D721Med (cell line): ENCODE measurements at regions not wholly inside any gene's neighbourhood (a gene's known extent, or its start where the extent isn't known, plus 50 kb on each side); places are given as distances from the start of the nearest gene placed in this dataset.

Experiments used
- DNase-seq: peaks from one replicate; pipeline ENCODE4 v3.0.0; 2011; ENCODE audit warnings: low spot score; ENCODE audit not compliant: insufficient read length
- FAIRE-seq: peaks from 2 replicates; lab custom pipeline; 2011; peaks lifted over from hg19 to GRCh38; lab: Jason Lieb, UNC
- TF ChIP-seq, protein P1 (sequence below): IDR thresholded peaks from 2 replicates; pipeline ENCODE4 v1.5.1; 2012; ENCODE audit warnings: mild to moderate bottlenecking, control low read depth; ENCODE audit not compliant: insufficient read depth; ENCODE audit errors: missing control alignments

DNA sequence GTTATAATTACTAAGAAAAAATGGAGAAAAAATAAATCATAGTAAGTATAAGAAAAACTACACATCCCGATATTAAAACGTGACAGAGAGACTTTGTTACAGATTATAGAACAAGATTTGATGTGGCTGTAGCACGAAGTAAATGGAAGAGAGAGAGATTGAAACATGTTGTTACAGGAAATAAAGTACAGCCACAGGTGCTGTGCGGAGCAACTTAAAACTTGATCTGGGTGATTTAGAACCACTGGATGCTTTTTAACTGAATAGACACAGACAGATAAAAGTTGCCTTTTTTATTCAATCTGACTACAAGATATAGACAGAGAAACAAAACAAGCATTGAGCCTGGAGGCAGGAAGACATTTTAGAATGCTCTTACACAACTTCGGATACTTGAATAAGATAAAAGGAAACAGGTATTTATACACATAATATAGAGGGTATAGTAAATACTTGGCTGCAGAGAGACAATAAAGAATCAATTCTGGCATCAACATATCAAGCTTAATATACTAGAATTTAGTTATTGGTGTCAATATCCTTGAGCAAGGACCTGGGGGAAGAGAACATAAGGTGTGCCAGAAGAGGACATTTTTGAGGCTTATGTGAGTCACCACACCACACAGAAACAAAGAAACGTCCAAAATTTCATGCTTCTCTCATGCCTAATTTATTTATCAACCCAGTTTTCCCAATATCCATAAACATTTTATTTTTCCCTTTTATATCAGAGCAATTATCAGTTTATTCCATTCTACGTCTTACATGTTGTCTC, 548.5 kb downstream of the SLITRK1 start:
- DNase-seq (no peak), FAIRE-seq (no peak)
- TF ChIP-seq, protein P1, sequence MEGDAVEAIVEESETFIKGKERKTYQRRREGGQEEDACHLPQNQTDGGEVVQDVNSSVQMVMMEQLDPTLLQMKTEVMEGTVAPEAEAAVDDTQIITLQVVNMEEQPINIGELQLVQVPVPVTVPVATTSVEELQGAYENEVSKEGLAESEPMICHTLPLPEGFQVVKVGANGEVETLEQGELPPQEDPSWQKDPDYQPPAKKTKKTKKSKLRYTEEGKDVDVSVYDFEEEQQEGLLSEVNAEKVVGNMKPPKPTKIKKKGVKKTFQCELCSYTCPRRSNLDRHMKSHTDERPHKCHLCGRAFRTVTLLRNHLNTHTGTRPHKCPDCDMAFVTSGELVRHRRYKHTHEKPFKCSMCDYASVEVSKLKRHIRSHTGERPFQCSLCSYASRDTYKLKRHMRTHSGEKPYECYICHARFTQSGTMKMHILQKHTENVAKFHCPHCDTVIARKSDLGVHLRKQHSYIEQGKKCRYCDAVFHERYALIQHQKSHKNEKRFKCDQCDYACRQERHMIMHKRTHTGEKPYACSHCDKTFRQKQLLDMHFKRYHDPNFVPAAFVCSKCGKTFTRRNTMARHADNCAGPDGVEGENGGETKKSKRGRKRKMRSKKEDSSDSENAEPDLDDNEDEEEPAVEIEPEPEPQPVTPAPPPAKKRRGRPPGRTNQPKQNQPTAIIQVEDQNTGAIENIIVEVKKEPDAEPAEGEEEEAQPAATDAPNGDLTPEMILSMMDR = no peak

DNA sequence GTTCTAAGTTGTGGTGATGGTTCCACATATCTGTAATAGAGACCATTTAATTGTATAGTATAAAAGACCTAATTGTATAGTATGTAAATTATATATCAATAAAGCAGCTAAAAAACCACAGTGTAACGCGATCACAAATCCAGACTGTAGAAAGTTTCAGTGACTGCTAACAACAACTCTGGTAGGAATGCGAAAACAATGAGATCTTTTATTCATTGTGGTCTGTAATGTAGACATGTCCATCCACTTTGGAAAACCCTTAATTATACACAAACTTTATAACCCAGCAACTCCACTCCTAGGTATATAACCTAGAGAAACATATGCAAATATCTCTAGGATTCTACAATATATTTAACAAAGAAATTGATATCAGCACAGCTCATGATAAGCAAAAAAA, 549.5 kb downstream of the SLITRK1 start:
- FAIRE-seq (no peak), DNase-seq (no peak)
- TF ChIP-seq, protein P1 = no peak

DNA sequence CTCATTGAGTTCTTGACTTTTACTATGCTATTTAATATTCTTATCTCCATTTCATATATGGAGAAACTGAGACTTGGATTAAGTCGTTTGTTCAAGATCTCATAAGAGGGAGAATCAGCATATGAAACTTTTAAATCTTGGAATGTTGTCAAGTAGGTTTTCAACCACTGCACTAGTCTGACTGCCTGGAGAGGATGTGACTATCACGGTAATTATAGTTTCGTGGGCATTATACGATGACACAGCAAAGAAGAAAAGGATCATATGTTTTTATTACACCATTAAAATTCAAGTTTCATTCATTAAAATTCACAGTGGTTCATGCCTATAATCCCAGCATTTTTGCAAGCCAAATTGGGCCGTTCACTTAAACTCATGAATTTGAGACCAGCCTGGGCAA, 555.2 kb downstream of the SLITRK1 start:
- TF ChIP-seq, protein P1 = no peak
- FAIRE-seq (no peak), DNase-seq (no peak)

DNA sequence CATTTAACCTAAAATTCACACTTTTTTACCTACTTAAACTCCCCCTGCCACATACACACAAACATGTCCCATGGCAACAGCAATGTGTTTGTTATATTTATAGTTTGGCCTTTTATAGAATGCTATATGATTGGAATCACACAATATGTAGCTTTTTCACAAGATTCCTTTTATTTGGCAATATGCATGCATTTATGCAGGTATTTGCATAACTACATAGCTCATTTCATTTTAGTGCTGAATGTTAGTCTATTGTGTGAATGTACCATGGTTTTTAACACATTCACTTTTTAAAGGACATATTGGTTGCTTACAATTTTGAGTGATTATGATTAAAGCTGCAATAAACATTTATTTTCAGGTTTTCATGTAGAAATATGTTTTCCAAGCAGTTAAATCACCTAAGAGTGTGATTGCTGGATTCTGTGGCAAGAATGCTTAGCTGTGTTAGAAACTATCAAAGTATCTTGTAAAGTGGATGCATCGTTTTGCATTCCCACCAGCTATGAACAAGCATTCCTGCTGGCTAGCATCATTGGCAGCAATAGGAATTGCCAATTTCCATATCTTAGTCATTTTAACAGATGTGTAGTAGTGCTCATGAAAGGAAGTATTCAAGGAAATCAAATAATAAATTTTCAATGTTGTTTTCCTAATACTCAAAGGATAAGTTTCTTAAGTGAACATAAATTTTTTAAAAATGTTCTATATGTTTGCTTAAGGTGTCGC, 557.0 kb downstream of the SLITRK1 start:
- TF ChIP-seq, protein P1 = no peak
- no peak for DNase-seq

DNA sequence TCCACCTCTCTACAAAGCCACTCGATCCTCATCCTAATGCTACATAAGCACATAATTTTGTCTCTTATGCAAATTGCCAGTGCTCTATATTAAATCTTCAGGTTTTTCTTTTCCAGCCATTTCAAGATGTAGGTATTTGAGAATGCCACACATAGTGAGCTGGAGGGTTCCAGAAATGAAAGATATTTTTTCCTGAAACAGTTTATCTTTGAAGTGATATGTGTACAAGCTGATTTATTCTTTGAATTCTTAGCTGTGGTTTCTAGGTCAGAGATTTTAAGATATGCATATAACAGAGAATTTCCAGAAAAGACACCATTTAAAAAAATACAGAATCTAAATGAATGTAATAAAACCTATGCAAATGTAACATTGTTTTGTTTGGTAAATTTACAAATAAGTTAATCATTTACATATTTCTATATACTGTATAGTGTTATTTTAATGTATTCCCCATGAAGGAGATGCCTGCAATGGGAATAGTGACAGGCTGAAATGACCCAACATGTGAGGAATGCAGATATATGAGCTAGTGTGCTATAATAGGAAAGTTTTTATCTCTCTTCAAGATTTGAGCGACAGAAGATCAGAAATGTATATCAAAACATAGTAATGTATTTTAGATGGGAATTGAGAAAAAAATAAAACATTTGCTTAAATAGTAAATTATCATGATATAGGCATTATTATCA, 570.2 kb downstream of the SLITRK1 start:
- FAIRE-seq (peak; percentile 75), DNase-seq (no peak)
- TF ChIP-seq, protein P1 = no peak

More for the DNA sequence above, 557.0 kb downstream of the SLITRK1 start:
- FAIRE-seq = no peak

DNA sequence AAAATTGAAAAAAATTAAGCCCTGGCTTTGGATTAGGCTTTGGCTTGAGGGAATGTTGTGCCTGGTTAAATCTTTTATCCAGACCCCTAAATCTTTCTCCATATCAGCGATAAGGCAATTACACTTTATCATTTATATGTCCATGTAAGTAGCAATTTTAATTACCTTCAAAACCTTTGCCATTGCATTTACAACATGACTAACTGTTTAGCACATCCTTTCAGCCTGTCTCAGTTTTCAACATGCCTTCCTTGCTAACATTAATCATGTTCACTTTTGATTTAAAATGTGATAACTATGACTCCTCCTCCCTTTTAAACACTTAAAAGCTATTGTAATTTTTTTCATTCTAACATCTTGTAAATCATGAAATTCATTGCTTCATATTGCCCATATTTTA, 583.7 kb downstream of the SLITRK1 start:
- TF ChIP-seq, protein P1 = no peak
- FAIRE-seq = no peak

More for the DNA sequence above, 583.7 kb downstream of the SLITRK1 start:
- no peak for DNase-seq
